GM03348 (cell line): ENCODE measurements at regions not wholly inside any gene's neighbourhood (a gene's known extent, or its start where the extent isn't known, plus 50 kb on each side); places are given as distances from the start of the nearest gene placed in this dataset.
"Not testable (repeated sequence)": the region's sequence is repeated elsewhere in the genome, so short reads cannot be mapped to it uniquely, and the experiment has no call there.

ENCODE experiments used
- DNase-seq: peaks from one replicate; pipeline ENCODE4 v3.0.0; 2012; ENCODE audit warnings: low spot score

DNA sequence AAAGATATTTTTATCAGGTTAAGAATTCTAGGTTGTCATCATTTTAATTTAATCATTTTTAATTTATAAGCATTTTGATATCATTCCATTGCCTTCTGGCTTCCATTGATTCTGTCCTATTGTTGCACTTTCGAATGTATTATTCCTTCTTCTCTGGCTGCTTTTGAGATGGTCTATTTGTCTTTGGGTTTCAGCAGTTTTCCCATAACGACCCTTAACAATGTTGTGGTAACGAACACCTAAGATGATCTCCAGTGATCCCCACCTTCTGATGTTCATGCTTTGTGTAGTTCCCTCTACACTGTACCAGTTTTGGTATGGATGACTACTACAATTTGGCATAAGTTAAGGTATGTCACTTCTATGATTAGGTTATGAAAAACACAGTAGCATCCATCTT is 59.9 kb downstream of the MINAR1 start:
- no peak for DNase-seq

DNA sequence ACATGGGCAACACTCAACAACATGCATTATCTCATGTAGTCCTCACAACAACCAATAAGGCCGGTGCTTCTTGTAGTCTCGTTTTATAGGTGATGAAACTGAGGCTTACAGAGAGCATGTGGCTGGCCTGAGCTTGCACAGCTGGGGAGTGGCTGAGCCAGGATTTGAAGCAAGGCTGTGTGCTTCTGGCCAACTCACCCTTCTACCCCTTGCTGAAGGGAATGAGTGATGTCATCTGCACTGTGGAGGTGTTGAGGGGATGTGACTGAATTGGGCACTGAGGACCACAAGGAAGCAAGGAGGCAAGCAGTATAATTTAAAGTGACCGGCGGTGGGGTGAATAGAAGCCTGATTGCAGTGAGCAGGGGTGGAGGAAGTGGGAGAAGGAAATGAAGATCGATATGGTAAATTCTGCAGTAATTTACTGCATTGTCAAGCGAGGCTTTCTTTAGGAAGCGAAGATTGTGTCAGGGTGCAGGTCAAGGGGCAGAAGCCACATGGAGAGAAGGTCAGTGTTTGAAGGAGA is 62.3 kb downstream of the MINAR1 start:
- DNase-seq = no peak

DNA sequence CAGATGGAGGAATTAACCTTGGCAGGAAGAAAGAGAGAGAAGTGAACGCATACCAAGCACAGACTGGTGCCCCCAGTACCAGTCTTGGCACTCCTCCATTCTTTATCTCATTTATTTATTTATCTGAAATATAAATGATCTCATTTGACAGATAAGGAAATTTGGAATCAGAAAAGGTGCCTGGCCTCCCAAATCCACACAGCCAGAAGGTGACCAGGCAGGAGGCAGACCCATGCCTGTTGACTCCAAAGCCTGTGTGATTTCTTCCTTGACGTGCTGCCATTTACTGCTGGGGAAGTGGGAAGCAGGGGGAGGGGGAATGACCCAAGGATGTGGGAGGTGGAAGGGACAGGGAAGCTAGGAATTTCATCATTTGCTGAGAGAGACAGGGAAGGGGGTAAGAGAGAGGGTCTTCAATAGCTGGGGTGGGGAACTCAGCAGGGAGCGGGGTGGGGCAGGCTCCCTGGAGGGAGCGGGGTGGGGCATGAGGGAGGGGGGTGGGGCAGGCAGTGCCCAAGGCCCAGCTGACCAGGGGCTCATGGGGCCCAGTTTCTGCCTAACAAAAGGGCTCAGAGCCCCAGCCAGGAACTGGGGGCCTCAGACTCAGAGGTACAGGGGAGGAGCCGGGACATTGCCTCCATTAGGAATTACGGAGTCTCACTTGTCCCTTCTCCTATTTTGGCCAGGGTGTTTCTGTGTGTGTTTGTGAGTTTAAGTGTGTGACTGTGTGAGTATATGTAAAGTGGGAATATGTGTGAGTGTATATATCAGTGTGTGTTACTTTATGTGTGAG is 63.0 kb downstream of the MINAR1 start:
- DNase-seq = no peak

DNA sequence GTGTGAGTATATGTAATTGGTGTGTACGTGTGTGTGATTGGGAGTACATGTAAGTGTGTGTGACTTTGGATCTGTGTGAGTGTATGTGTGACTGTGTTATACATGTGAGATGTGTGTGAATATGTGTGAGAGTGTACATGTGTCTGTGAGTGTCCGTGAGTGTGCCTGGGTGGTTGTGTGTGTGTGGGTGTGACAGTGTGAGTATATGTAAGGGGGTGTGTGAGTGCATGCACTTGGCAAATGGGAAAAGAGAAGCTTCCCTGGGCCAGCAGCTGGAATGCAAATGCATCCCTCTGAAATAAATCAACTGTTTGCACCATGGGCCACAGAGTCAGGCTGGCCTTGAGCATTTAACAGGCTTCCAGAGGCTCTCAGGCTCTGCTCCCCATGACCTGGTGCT is 63.6 kb downstream of the MINAR1 start:
- DNase-seq = no peak

DNA sequence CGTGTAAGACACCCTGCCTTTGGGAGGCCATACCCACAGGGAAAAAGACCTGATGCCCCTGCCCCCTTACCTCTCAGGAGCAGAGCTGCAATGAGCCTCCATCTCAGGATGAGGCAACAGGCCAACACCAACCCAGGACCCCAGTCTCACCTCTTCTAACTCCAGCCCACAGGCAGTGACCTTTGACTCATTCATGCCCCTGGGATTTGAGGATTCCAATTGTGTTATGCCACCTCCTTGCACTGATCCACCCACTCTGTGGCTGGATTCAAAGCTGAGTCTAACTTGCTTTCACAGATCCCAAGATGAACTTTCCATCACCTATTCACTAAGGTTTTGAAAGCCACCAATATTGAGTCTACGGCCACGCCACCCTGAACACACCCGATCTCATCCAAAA is 64.7 kb downstream of the MINAR1 start:
- DNase-seq = no peak

DNA sequence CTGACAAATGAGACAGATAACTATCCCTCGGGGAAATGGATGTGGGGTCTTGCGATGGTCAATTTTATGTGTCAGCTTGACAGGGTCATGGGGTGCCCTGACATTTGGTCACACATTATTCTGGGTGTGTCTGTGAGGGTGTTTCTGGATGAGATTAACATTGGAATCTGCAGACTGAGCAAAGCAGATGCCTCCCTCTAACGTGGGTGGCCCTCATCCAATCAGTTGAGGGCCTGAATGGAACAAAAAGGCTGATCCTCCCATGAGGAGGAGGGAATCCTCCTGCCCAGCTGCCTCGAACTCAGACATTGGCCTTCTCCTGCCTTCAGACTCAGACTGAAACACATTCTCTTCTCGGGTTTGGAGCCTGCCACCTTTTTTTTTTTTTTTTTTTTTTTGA is 69.0 kb downstream of the MINAR1 start:
- DNase-seq = no peak

DNA sequence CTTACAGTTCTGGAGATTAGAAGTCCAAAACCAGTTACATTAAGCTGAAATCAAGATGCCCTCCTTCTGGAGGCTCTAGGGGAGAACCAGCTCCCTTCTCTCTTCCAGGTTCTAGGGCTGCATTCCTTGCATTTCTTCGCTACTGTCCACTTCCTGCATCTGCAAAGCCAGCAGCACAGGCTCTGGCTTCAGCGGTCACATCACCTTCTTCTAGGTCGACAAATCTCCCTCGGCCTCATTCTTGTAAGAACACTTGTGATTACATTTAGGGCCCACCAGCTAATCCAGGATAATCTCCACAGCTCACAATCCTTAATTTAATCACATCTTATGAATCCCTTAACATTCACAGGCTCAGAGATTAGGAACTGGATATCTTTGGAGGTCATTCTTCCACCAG is 73.8 kb downstream of the MINAR1 start:
- DNase-seq = no peak

DNA sequence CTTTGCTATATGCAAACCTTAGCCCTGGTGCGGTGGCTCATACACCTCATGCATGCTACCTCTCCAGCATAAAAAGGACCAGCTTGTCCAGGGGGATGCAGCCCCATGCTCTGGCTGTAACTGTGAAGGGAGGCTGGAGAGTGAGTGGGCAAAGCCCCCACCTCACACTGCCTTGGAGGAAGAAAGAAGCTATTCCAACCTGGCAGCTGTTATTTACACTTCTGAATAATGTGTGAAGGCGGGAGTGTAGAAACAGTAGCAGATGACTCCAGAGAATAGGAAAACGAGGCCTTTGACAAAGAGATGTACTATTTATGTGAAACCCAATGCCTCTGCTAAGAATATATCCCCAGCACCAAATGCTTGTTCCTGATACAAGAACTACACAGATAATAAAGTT is 80.7 kb downstream of the MINAR1 start:
- not testable (repeated sequence) for DNase-seq

DNA sequence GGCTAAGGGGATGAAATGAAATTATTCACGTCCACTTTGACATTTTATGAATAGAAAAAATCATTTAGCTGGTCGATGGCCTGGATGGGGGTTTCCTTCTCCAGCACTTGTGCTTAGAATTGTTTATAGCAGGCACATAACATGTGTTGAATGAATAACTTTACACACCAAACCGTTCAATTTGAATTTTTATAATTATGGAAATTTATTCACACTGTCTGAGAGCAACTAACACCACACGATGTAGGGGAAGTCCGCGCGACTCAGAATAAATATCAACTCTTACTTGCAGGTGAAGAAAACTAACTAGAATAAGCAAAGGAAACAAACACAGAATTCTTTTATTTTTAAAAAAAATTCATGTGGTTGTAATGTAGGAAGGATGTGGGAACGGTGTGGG is 81.3 kb downstream of the MINAR1 start:
- DNase-seq = no peak

DNA sequence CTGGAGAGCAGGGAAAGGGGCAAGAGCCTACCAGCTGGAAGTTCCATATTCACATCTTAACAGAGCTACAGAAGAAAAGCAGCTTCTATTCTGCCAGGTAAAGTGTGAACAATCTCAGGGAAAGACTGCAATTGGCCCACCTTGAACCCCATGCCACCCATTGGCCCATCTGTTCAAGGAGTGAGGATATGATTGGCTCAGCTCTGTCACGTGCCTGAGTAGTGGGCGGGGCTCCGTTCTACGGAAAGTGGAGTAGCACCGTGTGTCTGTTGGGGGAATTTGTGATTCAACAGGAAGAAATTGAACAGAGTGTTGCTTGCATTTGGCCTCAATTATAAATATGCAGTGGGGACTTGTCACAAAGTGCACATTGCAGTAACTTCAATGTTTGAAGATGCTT is 81.8 kb downstream of the MINAR1 start:
- DNase-seq = no peak

DNA sequence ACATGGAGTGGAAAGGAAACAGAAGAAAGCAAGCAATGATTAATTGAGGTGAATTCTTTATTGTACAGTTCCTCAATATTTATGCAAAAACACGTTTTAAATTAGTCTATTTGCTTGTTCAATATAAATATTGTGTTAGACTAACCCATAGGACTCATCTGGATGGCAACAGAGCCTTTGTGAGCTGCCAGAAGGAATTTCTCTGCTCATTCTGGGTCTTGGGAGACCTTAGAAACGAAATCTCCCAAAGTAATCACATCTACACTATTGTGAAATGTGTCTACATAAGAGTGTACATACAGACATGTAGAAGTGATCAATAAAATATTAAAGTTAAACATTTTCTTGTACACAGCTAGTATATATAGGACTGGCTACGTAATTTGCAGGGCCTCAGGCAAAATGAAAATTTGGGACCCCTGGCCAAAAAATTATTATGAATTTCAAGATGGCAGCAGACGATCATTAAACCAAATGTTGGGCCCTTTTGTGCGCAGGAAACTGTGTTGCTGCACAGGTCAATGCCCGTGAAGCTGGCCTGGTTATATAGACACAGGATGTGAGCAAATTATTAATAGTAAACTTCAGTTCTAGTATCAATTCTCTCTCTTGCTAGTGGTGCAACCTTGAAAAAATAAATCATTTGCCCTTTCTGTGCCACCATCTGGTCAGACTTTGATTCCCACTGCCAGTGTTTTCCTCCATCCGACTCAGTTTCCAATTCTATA is 83.3 kb downstream of the MINAR1 start:
- no peak for DNase-seq

DNA sequence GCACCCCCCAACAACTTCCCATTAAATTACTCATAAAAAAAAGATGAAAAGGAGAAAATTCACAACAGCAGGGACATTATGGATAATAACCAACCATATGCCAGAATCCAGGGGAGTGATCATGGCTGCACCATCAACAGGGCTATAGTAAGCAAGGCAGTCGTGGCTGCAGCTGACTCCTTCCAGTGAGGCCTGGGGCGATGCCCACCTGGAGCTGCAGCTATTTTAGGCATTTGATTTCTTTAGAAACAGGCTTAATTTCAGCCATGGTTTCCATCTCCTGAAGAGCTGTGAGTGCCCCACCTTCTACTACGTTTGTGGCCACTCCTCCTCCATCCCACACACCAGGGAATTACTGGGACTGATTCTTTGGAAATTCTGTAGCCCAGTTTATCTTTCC is 84.0 kb downstream of the MINAR1 start:
- no peak for DNase-seq

DNA sequence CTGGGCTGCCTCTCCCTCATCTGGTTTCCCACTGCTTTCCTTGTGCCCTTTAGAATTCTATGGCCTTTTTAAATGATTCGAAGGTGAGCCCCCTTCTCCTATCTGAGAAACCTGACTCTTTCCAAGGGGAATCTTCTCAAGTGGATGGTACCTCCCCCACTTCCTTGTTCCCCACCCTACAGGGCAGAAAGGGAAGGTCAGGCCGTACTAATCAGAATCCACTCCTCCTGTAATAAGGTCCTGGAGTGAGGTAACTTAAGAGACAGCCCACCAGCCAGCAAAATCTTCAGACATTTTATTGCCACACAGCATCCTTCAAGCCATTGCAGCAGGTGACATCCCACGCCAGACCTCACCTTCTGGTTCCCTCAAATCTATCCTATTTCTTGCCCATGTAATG is 84.5 kb downstream of the MINAR1 start:
- DNase-seq = no peak

DNA sequence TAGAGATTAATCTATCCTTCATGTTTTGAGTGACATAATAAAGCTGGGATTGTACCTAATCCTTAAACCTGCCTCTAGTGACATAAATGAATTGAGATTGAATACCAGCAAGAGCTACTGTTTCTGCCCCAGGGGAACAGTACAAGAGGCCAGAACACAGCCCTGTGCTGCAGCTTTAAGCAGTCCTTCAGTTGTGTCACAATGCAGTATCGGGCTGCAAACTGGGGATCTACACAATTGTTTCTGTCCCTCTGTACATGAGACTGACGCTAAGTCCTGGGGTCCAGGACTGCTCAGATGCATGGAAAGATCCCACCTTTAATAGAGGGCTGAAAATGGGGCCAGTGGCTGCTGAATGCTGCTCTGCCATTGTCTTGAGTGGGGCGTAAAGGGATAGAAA is 87.5 kb downstream of the MINAR1 start:
- DNase-seq = no peak

DNA sequence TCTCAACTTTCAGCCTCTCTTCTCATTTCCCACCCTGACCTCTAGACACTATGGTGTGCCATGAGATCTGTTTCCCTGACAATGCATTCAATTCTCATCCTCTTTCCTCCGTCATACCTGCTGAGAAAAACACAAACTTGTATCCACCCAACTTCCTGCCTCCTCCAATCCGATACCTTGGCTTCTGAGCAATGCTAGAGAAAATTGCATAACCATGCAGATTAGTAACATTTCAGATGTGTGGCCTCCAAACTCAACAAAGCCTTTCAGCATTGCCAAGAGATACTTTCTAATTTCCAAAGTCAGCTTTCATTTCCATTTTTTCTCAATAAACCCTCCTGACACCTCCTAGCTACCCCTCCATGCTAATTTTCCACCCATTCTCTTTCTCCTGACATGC is 88.5 kb downstream of the MINAR1 start:
- DNase-seq = no peak

DNA sequence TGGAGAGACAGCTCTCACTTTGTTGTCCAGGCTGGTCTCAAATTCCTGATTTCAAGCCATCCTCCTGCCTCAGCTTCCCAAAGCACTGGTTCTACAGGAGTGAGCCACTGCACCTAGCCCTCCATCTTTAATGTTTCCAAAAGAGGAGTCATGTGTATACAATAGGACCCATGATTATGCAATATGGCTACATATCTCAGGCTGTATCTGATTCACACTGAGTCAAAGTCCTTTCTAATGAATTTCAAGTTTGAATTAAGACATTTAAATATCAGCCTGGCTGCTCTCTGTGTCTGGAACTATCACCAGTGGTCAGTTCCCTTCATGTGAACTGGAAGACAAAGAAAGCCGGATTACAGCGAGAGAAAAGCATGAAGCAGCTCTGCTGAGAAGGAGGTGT is 90.5 kb downstream of the MINAR1 start:
- no peak for DNase-seq

DNA sequence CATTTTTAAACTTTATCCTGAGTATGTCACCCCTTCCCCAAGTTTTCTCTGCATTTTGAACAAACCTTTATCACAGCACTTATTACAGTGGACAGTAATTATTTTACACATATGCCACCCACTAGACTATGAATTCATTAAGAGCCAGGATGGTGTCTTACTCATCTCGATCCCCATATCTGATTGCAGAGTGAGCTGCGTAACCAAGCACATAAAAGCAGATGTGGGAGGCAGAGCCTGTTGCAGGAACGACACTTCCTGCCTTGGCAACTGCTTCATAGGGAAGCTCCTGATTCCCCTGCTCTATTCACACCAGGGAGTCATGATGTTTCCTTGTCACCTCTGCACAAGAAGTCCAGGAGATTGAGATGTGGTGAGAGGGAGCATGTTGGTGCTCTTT is 91.1 kb downstream of the MINAR1 start:
- DNase-seq = peak; percentile 27

DNA sequence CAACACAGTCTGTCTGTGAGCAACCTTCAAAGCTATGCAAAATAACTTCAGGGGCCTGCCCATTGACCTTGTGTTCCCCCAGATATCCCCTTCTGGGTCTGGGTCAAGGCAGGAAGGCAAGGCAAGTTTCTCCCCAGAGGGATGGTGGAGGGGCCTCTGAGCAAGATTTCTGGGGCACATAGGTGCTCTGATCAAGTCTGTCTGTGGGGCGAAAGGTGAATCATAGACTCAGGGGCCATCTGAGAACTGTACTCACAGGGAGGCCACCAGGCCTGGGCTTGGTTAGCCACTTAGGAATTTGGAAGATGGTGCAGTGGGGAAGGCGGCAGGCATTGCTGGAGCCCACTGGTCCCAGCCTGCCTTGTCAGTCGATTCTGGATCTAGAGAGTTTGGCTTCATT is 92.4 kb downstream of the MINAR1 start:
- DNase-seq = no peak

DNA sequence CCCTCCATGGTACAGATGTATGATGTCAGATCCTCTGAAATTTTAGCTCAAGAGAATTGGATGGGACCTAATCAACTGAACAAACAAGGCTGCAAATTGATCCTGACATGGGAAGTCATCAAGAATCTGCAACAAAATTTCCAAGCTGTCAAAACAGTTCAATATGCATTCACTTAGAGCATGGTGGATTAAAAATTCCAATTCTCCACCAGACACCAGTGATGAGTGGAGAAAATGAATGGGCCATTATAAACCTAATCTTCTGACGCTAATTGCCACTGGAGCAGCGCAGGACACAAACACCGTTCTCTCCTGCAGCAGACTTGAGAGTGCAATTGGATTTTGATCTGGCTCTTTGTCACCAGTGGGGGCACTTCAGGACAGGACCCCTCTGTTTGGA is 94.2 kb downstream of the MINAR1 start:
- no peak for DNase-seq

DNA sequence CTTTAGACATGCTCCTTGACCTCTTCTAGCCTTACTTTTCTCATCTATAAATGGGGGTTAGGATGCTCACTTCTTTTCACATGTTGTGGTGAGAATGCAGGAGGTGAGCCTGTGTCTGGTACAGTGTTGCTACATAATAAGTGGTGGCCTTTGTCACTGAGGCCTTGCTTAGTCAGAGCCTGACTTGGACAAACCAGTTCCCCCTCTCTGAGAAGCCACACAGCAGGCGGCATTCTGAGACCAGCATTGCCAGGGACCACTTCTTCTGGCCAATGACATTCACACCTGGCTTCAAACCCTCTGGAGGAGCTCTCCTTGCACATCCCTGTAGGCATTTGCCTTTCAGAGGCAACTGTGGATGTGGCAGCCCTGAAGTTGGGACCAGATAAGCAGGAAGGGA is 95.7 kb downstream of the MINAR1 start:
- no peak for DNase-seq

DNA sequence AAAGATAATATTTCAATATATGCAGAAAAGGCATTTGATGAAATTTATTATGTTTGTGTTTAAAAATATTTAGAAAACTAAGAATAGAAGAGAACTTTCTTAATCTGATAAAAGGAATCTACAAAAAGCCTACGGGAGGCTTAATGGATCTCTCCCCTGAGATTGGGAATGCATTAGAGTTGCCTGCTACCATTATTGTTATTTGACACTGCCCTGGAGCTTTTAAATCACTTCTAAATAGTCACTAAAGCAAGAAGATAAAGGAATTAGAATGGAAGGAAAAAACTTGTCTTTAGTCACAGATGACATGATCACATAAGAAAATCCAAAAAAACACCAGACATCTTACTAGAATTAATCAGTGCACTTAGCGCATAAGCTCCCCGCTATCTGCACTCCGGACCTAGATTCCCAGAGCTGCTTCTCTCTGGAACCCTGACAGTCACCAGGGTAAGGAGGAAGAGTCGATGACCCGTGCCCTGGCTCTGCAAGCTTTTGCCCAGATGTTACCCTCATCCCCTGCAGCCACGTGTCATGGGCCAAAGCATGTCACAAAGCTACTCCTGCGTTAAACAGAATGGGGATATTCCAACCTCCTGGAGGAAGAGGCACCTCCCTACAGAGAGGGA is 97.1 kb downstream of the MINAR1 start:
- no peak for DNase-seq

DNA sequence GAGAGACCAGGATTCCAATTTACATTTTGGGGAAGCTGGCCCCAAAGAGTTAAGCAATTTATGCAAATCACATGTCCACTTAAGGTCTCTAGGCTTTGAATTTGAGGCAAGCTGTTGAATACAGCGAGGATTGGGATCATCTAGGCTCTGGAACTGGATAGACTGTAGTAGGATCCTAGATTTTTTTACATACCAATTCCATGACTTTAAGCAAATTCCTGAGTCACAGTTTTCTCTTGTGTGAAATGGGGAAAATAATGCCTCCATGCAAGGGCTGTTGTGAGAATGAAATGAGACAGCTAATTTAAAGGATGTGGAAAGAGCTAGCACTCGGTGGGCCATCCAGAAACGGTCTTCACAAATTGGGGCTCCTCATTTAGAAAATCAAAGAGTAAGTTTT is 103.4 kb downstream of the MINAR1 start:
- peak; percentile 53 for DNase-seq

DNA sequence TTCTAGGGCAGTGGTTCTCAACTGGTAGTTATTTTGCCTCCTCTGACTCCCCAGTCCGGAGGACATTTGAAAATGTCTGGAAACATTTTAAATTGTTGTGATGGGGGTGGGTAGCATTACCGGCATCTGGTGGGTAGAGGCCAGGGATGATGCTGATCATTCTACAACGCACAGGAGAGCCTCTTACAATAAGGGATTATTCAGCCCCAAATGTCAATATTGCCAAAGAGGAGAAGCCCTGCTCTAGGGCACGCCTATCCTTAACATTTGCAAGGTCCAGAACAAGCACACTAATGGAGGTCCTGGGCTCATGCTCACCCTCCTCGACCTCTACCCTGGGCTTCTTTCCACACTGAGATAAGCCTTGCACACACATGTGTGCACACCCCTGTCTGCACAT is 106.4 kb downstream of the MINAR1 start:
- DNase-seq = no peak
